AG09319 (cell line): ENCODE measurements at regions not wholly inside any gene's neighbourhood (a gene's known extent, or its start where the extent isn't known, plus 50 kb on each side); places are given as distances from the start of the nearest gene placed in this dataset.

Experiments
- DNase-seq: peaks from one replicate; pipeline ENCODE4 v3.0.0-alpha.2; 2010; ENCODE audit warnings: low read depth; ENCODE audit errors: extremely low read depth
- CTCF ChIP-seq: IDR thresholded peaks from 2 replicates; pipeline ENCODE4 v1.5.1; 2011; ENCODE audit warnings: low read depth, mild to moderate bottlenecking, inconsistent platforms, low read length, moderate library complexity

GRCh38 chr12:41681898-41682297 is 462.8 kb downstream of the GXYLT1 start:
- no peak for DNase-seq
- TF ChIP-seq CTCF: no peak

- DNase-seq: no peak
- TF ChIP-seq CTCF: no peak
Observed at GRCh38 chr12:41680155-41680554, 464.5 kb downstream of the GXYLT1 start.

- DNase-seq: no peak
- peak; percentile 13 for TF ChIP-seq CTCF
Observed at GRCh38 chr12:41663598-41664265, 475.6 kb downstream of the PDZRN4 start.

GRCh38 chr12:41661141-41661765 is 473.1 kb downstream of the PDZRN4 start:
- no peak for DNase-seq
- no peak for TF ChIP-seq CTCF

- TF ChIP-seq CTCF: no peak
- no peak for DNase-seq
Observed at GRCh38 chr12:41656454-41656853, 468.3 kb downstream of the PDZRN4 start.

- no peak for DNase-seq
- no peak for TF ChIP-seq CTCF
Observed at GRCh38 chr12:41653386-41654326, 465.5 kb downstream of the PDZRN4 start.

- DNase-seq: no peak
- TF ChIP-seq CTCF: no peak
Observed at GRCh38 chr12:41652981-41653380, 464.9 kb downstream of the PDZRN4 start.
